Activated CD8-positive, alpha-beta memory T cell treated with anti-CD3 and anti-CD28 coated beads for 36 hours (primary cell): ENCODE measurements at regions not wholly inside any gene's neighbourhood (a gene's known extent, or its start where the extent isn't known, plus 50 kb on each side); places are given as distances from the start of the nearest gene placed in this dataset.
"Not testable (repeated sequence)": the region's sequence is repeated elsewhere in the genome, so short reads cannot be mapped to it uniquely, and the experiment has no call there.

Experiments used
- CTCF ChIA-PET: fragments of 350-600 bp; sonication (Branson Sonifier 250); formaldehyde crosslinking; loops from one replicate; lab custom pipeline; 2021; ENCODE audit warnings: antibody characterized with exemption; lab: Charles Lee
- POLR2A ChIA-PET: fragments of 350-600 bp; sonication (Branson Sonifier 250); formaldehyde crosslinking; loops from one replicate; lab custom pipeline; 2021; ENCODE audit warnings: antibody characterized with exemption; lab: Charles Lee

GRCh38 chr5:102654559-102655349 is 100.4 kb upstream of the PAM start:
- POLR2A ChIA-PET = no interaction called here

GRCh38 chr5:102659151-102659550 is 96.0 kb upstream of the PAM start:
- POLR2A ChIA-PET = no interaction called here
- CTCF ChIA-PET = no interaction called here

More at GRCh38 chr5:102654559-102655349, 100.4 kb upstream of the PAM start:
- CTCF ChIA-PET = no interaction called here

- POLR2A ChIA-PET = interaction anchor here (0.6 kb wide), 1 partner anchor 598 kb away, joined by 4 read pairs; the partner anchor contains the start of gene MACIR
These were observed 95.0 kb upstream of the PAM start for GRCh38 chr5:102660111-102660510.

GRCh38 chr5:102663749-102664530 is 91.2 kb upstream of the PAM start:
- ChIA-PET CTCF (no interaction called here), POLR2A (no interaction called here)

More at GRCh38 chr5:102660111-102660510, 95.0 kb upstream of the PAM start:
- CTCF ChIA-PET = no interaction called here

GRCh38 chr5:102664616-102665335 is 90.3 kb upstream of the PAM start:
- ChIA-PET POLR2A (no interaction called here), CTCF (no interaction called here)

GRCh38 chr5:102666164-102666946 is 88.8 kb upstream of the PAM start:
- POLR2A ChIA-PET = no interaction called here
- CTCF ChIA-PET = no interaction called here

GRCh38 chr5:102668220-102668932 is 86.7 kb upstream of the PAM start:
- ChIA-PET POLR2A (no interaction called here), CTCF (interaction anchor here (1.8 kb wide), 1 partner anchor 13 kb away, joined by 5 read pairs; no protein-coding TSS in a partner anchor)

- POLR2A ChIA-PET = no interaction called here
- CTCF ChIA-PET = no interaction called here
These were observed 84.8 kb upstream of the PAM start for GRCh38 chr5:102670224-102670836.

- POLR2A ChIA-PET, CTCF ChIA-PET: not testable (repeated sequence)
These were observed 83.9 kb upstream of the PAM start for GRCh38 chr5:102671033-102671734.

GRCh38 chr5:102678267-102679058 is 76.6 kb upstream of the PAM start:
- ChIA-PET POLR2A (no interaction called here), CTCF (no interaction called here)

- ChIA-PET POLR2A (no interaction called here), CTCF (interaction anchor here (0.7 to 1.3 kb wide), 10 partner anchors 13 to 438 kb away, joined by 3 to 5 read pairs (median 3); partner anchors contain the start of genes GIN1 and PPIP5K2)
These were observed 73.6 kb upstream of the PAM start for GRCh38 chr5:102681403-102681983.

- CTCF ChIA-PET = interaction anchor here (0.8 to 1.3 kb wide), 8 partner anchors 16 to 438 kb away, joined by 3 to 5 read pairs (median 3); partner anchors contain the start of genes GIN1 and PPIP5K2
- POLR2A ChIA-PET = no interaction called here
These were observed 72.9 kb upstream of the PAM start for GRCh38 chr5:102682101-102682647.

- CTCF ChIA-PET = not testable (repeated sequence)
- POLR2A ChIA-PET = interaction anchor here (0.6 kb wide), 1 partner anchor 467 kb away, joined by 5 read pairs; no protein-coding TSS in a partner anchor
These were observed 67.0 kb upstream of the PAM start for GRCh38 chr5:102688076-102688475.

GRCh38 chr5:102688581-102689342 is 66.3 kb upstream of the PAM start:
- POLR2A ChIA-PET, CTCF ChIA-PET: not testable (repeated sequence)

- CTCF ChIA-PET = no interaction called here
- POLR2A ChIA-PET = no interaction called here
These were observed 64.2 kb upstream of the PAM start for GRCh38 chr5:102690910-102691309.
